SW 1271 (cell line): ENCODE measurements at regions not wholly inside any gene's neighbourhood (a gene's known extent, or its start where the extent isn't known, plus 50 kb on each side); places are given as distances from the start of the nearest gene placed in this dataset.

Experiments
- DNase-seq, 2 experiments: peaks; one replicate each; lab custom pipeline; 2025; lab: John Stamatoyannopoulos, UW

GRCh38 chr15:27671819-27672437 is 427.2 kb downstream of the OCA2 start:
- DNase-seq: no peak

- no peak for DNase-seq
These were observed 428.5 kb downstream of the OCA2 start for GRCh38 chr15:27670486-27671209.

- no peak for DNase-seq
These were observed 429.5 kb downstream of the OCA2 start for GRCh38 chr15:27669641-27670040.

GRCh38 chr15:27668471-27669220 is 430.5 kb downstream of the OCA2 start:
- DNase-seq: no peak

- DNase-seq: no peak
These were observed 434.1 kb downstream of the OCA2 start for GRCh38 chr15:27665002-27665401.

- no peak for DNase-seq
These were observed 436.2 kb downstream of the OCA2 start for GRCh38 chr15:27662892-27663291.

- no peak for DNase-seq
These were observed 438.4 kb downstream of the OCA2 start for GRCh38 chr15:27660676-27661075.

GRCh38 chr15:27656296-27656987 is 442.7 kb downstream of the OCA2 start:
- DNase-seq: no peak

- DNase-seq: no peak
These were observed 444.1 kb downstream of the OCA2 start for GRCh38 chr15:27655056-27655455.

- DNase-seq: no peak
These were observed 448.9 kb downstream of the OCA2 start for GRCh38 chr15:27650244-27650643.

- DNase-seq: no peak
These were observed 450.8 kb downstream of the OCA2 start for GRCh38 chr15:27648359-27648758.

GRCh38 chr15:27646531-27646930 is 452.6 kb downstream of the OCA2 start:
- no peak for DNase-seq

- DNase-seq: no peak
These were observed 453.4 kb downstream of the OCA2 start for GRCh38 chr15:27645672-27646071.

GRCh38 chr15:27642981-27643380 is 456.1 kb downstream of the OCA2 start:
- no peak for DNase-seq

- no peak for DNase-seq
These were observed 459.5 kb downstream of the OCA2 start for GRCh38 chr15:27639595-27639994.

- no peak for DNase-seq
These were observed 460.2 kb downstream of the OCA2 start for GRCh38 chr15:27638958-27639357.

GRCh38 chr15:27635916-27636315 is 463.2 kb downstream of the OCA2 start:
- DNase-seq: no peak

GRCh38 chr15:27628486-27628885 is 470.6 kb downstream of the OCA2 start:
- DNase-seq: no peak

GRCh38 chr15:27627623-27628022 is 471.5 kb downstream of the OCA2 start:
- no peak for DNase-seq

- DNase-seq: no peak
These were observed 475.4 kb downstream of the OCA2 start for GRCh38 chr15:27623560-27624305.

- no peak for DNase-seq
These were observed 476.0 kb downstream of the OCA2 start for GRCh38 chr15:27623149-27623548.

GRCh38 chr15:27622371-27622770 is 476.7 kb downstream of the OCA2 start:
- no peak for DNase-seq
